Epithelial cell of esophagus (primary cell): ENCODE measurements at regions not wholly inside any gene's neighbourhood (a gene's known extent, or its start where the extent isn't known, plus 50 kb on each side); places are given as distances from the start of the nearest gene placed in this dataset.

Experiments
- DNase-seq: peaks from one replicate; pipeline ENCODE4 v3.0.0; 2010; ENCODE audit warnings: low read depth
- H3K4me3 ChIP-seq: 2 replicates; pipeline ENCODE4 v1.5.1; 2011; ENCODE audit warnings: mild to moderate bottlenecking, low read length, control low read depth
- CTCF ChIP-seq: IDR thresholded peaks from 2 replicates; pipeline ENCODE4 v1.5.1; 2011; ENCODE audit warnings: low read depth, mild to moderate bottlenecking, low read length, control low read depth, inconsistent platforms; ENCODE audit not compliant: insufficient read depth; ENCODE audit errors: missing control alignments

DNA sequence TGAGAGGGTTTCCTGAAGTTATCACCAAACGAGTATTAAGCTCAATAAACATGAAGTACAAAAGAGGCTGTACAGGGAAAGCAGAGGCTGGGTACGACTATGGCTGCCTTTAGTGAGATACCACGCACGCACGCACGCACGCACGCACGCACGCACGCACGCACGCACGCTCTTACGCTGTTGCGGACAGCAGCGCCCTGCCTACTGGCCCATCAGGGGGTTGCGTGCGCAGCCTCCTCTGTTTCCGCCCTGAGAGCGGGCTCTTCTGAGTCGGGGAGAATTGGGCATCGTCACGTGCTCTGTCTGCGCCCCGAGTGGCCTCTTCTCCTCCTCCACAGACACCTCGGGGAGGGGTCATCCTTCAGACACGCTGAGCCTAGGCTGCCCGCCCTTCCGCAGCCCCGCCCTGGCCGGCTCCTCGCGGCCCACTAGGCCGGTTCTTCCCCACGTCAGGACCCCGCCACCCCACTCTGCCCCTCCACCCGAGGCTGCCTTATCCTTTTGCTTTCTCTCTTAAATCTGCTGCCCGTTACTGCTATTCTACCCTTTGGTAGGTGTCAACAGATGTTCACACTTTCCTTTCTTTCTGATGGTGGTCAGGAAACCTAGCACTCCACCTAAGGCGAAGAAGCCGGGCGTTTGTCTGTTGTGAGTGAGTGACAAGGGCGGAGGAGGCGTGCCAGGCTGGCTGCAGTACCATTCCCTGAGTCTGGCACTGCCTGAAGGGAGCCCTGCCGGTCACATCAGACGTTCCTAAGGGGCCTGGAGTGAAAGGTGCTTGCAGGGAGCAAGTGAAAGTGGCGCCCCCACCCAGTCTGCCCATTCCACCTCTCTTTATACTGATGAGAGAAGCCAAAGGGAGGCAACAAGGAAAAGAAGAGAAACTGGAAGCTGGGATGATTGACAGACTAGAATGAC lies 300.4 kb upstream of the B3GAT1 start:
- DNase-seq, result no peak
- H3K4me3 ChIP-seq, result no peak overlapping the region
- TF ChIP-seq CTCF, result no peak

GRCh38 chr11:134711588-134711987 lies 299.5 kb upstream of the B3GAT1 start:
- no peak for TF ChIP-seq CTCF
- DNase-seq, result no peak
- H3K4me3 ChIP-seq, result no peak overlapping the region

- no peak overlapping the region for H3K4me3 ChIP-seq
- TF ChIP-seq CTCF, result no peak
- no peak for DNase-seq
These were observed 298.9 kb upstream of the B3GAT1 start for GRCh38 chr11:134710861-134711407.

GRCh38 chr11:134705858-134706257 lies 293.8 kb upstream of the B3GAT1 start:
- H3K4me3 ChIP-seq, result no peak overlapping the region
- TF ChIP-seq CTCF, result no peak
- DNase-seq, result no peak

GRCh38 chr11:134702827-134703226 lies 290.8 kb upstream of the B3GAT1 start:
- H3K4me3 ChIP-seq, result no peak overlapping the region
- no peak for TF ChIP-seq CTCF
- no peak for DNase-seq

DNA sequence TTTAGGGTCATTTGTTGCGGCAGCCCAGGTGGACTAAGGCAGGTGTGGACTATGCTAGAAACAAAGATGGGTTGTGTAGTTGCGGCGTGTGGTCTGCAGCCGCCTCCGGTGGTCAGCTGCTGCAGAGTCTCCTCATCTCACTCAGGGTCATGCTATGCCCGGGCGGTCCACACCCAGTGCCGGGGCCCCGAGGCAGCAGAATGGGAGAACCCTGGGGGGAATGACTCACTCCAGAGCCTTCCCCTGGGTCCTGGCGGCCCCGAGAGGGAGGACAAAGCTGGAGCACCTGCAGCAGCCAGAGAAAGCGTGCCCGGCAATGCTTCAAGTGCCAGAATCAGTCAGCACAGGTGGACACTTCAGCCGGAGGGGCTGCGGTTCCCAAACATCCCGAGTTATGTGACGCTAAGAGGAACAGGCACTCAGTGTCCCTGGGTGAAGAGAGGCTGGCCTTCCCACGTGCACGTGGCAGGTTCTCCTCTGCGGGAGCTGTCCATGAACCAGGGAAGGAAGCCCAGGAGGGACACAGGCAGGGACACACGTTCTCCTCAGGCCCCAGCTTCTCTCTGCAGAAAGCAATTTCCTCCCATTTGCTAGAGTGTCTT lies 289.6 kb upstream of the B3GAT1 start:
- no peak overlapping the region for H3K4me3 ChIP-seq
- no peak for DNase-seq
- no peak for TF ChIP-seq CTCF
